SU-DHL-6 (cell line): ENCODE measurements at regions not wholly inside any gene's neighbourhood (a gene's known extent, or its start where the extent isn't known, plus 50 kb on each side); places are given as distances from the start of the nearest gene placed in this dataset.

Experiments used
- H2AFZ ChIP-seq: fragments of 200-600 bp; sonication (generic); 2 replicates; pipeline ENCODE4 v1.6.1; 2014; ENCODE audit warnings: low read depth, mild to moderate bottlenecking, moderate library complexity, mixed read lengths, antibody characterized with exemption, low read length; ENCODE audit not compliant: severe bottlenecking
- H3F3A ChIP-seq: fragments of 200-600 bp; shearing (Covaris generic); 2 replicates; pipeline ENCODE4 v1.6.0; 2016; ENCODE audit warnings: antibody characterized with exemption, mild to moderate bottlenecking; ENCODE audit not compliant: insufficient read depth
- H3K27ac ChIP-seq: fragments of 200-600 bp; sonication (generic); 2 replicates; pipeline ENCODE4 v1.5.1; 2016; ENCODE audit warnings: low read depth, mild to moderate bottlenecking, low read length, moderate library complexity, mixed read lengths
- H3K27me3 ChIP-seq: fragments of 200-600 bp; sonication (generic), shearing (Covaris generic); 2 replicates; pipeline ENCODE4 v1.6.0; 2014; ENCODE audit warnings: mild to moderate bottlenecking, low read length
- H3K36me3 ChIP-seq: fragments of 200-600 bp; sonication (generic); 2 replicates; pipeline ENCODE4 v1.6.1; 2014; ENCODE audit warnings: mild to moderate bottlenecking, low read length, mixed read lengths
- H3K4me2 ChIP-seq: fragments of 300-600, 200-600 bp; shearing (Covaris generic), sonication (generic); 2 replicates; pipeline ENCODE4 v1.6.0; 2014; ENCODE audit warnings: low read length, low read depth, mild to moderate bottlenecking; ENCODE audit not compliant: poor library complexity, severe bottlenecking
- H3K4me3 ChIP-seq: fragments of 200-600 bp; sonication (generic); 2 replicates; pipeline ENCODE4 v1.5.1; 2014; ENCODE audit warnings: antibody characterized with exemption, low read length, mild to moderate bottlenecking, mixed read lengths; ENCODE audit not compliant: insufficient read depth, poor library complexity, severe bottlenecking
- H3K79me2 ChIP-seq: fragments of 200-600 bp; sonication (generic); 2 replicates; pipeline ENCODE4 v1.6.1; 2014; ENCODE audit warnings: mild to moderate bottlenecking, low read length, moderate library complexity; ENCODE audit not compliant: insufficient read depth
- H3K9ac ChIP-seq: fragments of 200-600 bp; sonication (generic); 2 replicates; pipeline ENCODE4 v1.7.0; 2014; ENCODE audit warnings: mild to moderate bottlenecking, low read length
- H3K9me2 ChIP-seq: fragments of 200-600 bp; sonication (generic); replicated peaks from 2 replicates; pipeline ENCODE4 v1.6.1; 2014; ENCODE audit warnings: low read length; ENCODE audit not compliant: insufficient read depth
- H3K9me3 ChIP-seq: fragments of 200-600 bp; sonication (generic); 2 replicates; pipeline ENCODE4 v1.6.1; 2014; ENCODE audit warnings: low read length, mixed read lengths; ENCODE audit not compliant: insufficient read depth
- H4K20me1 ChIP-seq: fragments of 200-600 bp; sonication (generic); 2 replicates; pipeline ENCODE4 v1.6.1; 2014; ENCODE audit warnings: low read depth, mild to moderate bottlenecking, antibody characterized with exemption, low read length, moderate library complexity, mixed read lengths
- EZH2phosphoT487 ChIP-seq: fragments of 200-600 bp; sonication (generic), shearing (Covaris generic); conservative IDR thresholded peaks from 2 replicates; pipeline ENCODE4 v1.6.1; 2018; ENCODE audit warnings: mild to moderate bottlenecking, antibody characterized with exemption, low read length, moderate library complexity, mixed read lengths
- TF ChIP-seq, protein P1 (sequence below): fragments of 200-600 bp; sonication (generic); IDR thresholded peaks from one replicate; pipeline ENCODE4 v1.5.1; 2017; ENCODE audit warnings: antibody characterized with exemption, mild to moderate bottlenecking, low read length, moderate library complexity; ENCODE audit not compliant: insufficient read depth, poor library complexity, severe bottlenecking

- no peak overlapping the region for H3K9ac ChIP-seq
- TF ChIP-seq, protein P1, sequence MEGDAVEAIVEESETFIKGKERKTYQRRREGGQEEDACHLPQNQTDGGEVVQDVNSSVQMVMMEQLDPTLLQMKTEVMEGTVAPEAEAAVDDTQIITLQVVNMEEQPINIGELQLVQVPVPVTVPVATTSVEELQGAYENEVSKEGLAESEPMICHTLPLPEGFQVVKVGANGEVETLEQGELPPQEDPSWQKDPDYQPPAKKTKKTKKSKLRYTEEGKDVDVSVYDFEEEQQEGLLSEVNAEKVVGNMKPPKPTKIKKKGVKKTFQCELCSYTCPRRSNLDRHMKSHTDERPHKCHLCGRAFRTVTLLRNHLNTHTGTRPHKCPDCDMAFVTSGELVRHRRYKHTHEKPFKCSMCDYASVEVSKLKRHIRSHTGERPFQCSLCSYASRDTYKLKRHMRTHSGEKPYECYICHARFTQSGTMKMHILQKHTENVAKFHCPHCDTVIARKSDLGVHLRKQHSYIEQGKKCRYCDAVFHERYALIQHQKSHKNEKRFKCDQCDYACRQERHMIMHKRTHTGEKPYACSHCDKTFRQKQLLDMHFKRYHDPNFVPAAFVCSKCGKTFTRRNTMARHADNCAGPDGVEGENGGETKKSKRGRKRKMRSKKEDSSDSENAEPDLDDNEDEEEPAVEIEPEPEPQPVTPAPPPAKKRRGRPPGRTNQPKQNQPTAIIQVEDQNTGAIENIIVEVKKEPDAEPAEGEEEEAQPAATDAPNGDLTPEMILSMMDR, result no peak
- no peak for TF ChIP-seq EZH2phosphoT487
- H2AFZ ChIP-seq, result no peak overlapping the region
- H3K36me3 ChIP-seq, result no peaks in the 10 kb centered on the region
- H3K27me3 ChIP-seq, result no peaks in the 10 kb centered on the region
- no peak overlapping the region for H3K4me2 ChIP-seq
- H3K79me2 ChIP-seq, result no peaks in the 10 kb centered on the region
- H3K4me3 ChIP-seq, result no peak overlapping the region
- no peak overlapping the region for H3K27ac ChIP-seq
- H4K20me1 ChIP-seq, result no peaks in the 10 kb centered on the region
- H3K9me3 ChIP-seq, result no peaks in the 10 kb centered on the region
- H3F3A ChIP-seq, result no peaks in the 10 kb centered on the region
- no peaks in the 10 kb centered on the region for H3K9me2 ChIP-seq
These were observed 182.9 kb downstream of the FGF9 start for GRCh38 chr13:21853779-21854178.

GRCh38 chr13:21868823-21869222, 197.9 kb downstream of the FGF9 start:
- H2AFZ ChIP-seq, result no peak overlapping the region
- H3K9me3 ChIP-seq, result no peaks in the 10 kb centered on the region
- H3K9me2 ChIP-seq, result no peaks in the 10 kb centered on the region
- no peak overlapping the region for H3K4me2 ChIP-seq
- no peaks in the 10 kb centered on the region for H3K36me3 ChIP-seq
- H3K9ac ChIP-seq, result no peak overlapping the region
- H3K27ac ChIP-seq, result no peak overlapping the region
- no peak overlapping the region for H3K4me3 ChIP-seq
- no peaks in the 10 kb centered on the region for H3K27me3 ChIP-seq
- no peak for TF ChIP-seq EZH2phosphoT487
- TF ChIP-seq, protein P1, result no peak
- no peaks in the 10 kb centered on the region for H3K79me2 ChIP-seq
- H3F3A ChIP-seq, result no peaks in the 10 kb centered on the region
- H4K20me1 ChIP-seq, result no peaks in the 10 kb centered on the region

GRCh38 chr13:21871382-21871781, 200.5 kb downstream of the FGF9 start:
- H3K4me2 ChIP-seq, result no peak overlapping the region
- no peak for TF ChIP-seq EZH2phosphoT487
- TF ChIP-seq, protein P1, result no peak
- no peak overlapping the region for H3K9ac ChIP-seq
- no peaks in the 10 kb centered on the region for H3K36me3 ChIP-seq
- no peak overlapping the region for H3K4me3 ChIP-seq
- H3F3A ChIP-seq, result no peaks in the 10 kb centered on the region
- no peaks in the 10 kb centered on the region for H3K9me2 ChIP-seq
- H3K27ac ChIP-seq, result no peak overlapping the region
- no peaks in the 10 kb centered on the region for H4K20me1 ChIP-seq
- no peaks in the 10 kb centered on the region for H3K27me3 ChIP-seq
- no peaks in the 10 kb centered on the region for H3K9me3 ChIP-seq
- H2AFZ ChIP-seq, result no peak overlapping the region
- H3K79me2 ChIP-seq, result no peaks in the 10 kb centered on the region
